Colonic mucosa (tissue), 4 donors: ENCODE measurements at regions not wholly inside any gene's neighbourhood (a gene's known extent, or its start where the extent isn't known, plus 50 kb on each side); places are given as distances from the start of the nearest gene placed in this dataset.
"Not testable (repeated sequence)": the region's sequence is repeated elsewhere in the genome, so short reads cannot be mapped to it uniquely, and the experiment has no call there.

Experiments used
- DNase-seq: peaks from one replicate; pipeline ENCODE4 v3.0.0-alpha.2; 2020
- H3K27ac ChIP-seq: fragments of 200-600 bp; one replicate; pipeline ENCODE4 v1.8.0; 2021
- H3K27me3 ChIP-seq: fragments of 200-600 bp; one replicate; pipeline ENCODE4 v1.8.0; 2021
- H3K36me3 ChIP-seq: fragments of 200-600 bp; one replicate; pipeline ENCODE4 v1.8.0; 2021
- H3K4me1 ChIP-seq: fragments of 200-600 bp; one replicate; pipeline ENCODE4 v1.8.0; 2021; ENCODE audit warnings: mild to moderate bottlenecking
- H3K4me3 ChIP-seq: fragments of 200-600 bp; one replicate; pipeline ENCODE4 v1.8.0; 2021
- H3K9ac ChIP-seq, 2 donors: one replicate each; pipeline ENCODE4 v1.7.0; 2013; ENCODE audit warnings: control low read depth in 2 of 2, low read depth in 2 of 2, low read length in 2 of 2
- H3K9me3 ChIP-seq: fragments of 200-600 bp; one replicate; pipeline ENCODE4 v1.8.0; 2021
- intact Hi-C: fragments of 100-400 bp; cut with DNase I; formaldehyde crosslinking; loops from one replicate; pipeline ENCODE4 v1.14.1; 2022
- TF ChIP-seq, protein P1 (sequence below): fragments of 200-600 bp; IDR thresholded peaks from one replicate; pipeline ENCODE4 v1.8.0; 2022; ENCODE audit warnings: antibody characterized with exemption, mild to moderate bottlenecking
- donor health status: healthy.
- donor health status: DM: no; HTN: no; CAD: no.
- donor health status: DM: no; HTN: no; CAD: no.

DNA sequence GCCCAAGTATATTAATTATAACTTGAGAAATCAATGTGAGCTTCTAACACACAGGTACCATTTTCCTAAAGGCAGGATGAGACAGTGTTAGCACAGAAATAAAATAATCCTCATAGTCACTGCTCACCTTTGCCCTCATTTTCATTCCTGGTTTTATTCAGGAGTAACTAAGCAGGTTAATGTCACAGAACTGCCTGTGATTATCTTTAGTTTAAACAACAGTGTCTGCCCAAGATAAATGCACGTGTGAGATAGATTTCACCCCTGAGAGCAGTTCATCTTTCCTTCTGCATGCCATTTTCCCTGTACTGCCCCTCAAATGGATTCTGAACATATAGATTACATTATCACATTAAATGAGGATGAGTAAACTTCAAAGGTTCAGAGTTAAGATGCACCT, 250.7 kb downstream of the RMST start:
- H3K4me3 ChIP-seq, result no peak overlapping the region
- no peaks in the 10 kb centered on the region for H3K27me3 ChIP-seq
- no peak overlapping the region for H3K27ac ChIP-seq
- no peak for DNase-seq
- H3K4me1 ChIP-seq, result no peaks in the 10 kb centered on the region
- H3K9me3 ChIP-seq, result no peaks in the 10 kb centered on the region
- TF ChIP-seq, protein P1, sequence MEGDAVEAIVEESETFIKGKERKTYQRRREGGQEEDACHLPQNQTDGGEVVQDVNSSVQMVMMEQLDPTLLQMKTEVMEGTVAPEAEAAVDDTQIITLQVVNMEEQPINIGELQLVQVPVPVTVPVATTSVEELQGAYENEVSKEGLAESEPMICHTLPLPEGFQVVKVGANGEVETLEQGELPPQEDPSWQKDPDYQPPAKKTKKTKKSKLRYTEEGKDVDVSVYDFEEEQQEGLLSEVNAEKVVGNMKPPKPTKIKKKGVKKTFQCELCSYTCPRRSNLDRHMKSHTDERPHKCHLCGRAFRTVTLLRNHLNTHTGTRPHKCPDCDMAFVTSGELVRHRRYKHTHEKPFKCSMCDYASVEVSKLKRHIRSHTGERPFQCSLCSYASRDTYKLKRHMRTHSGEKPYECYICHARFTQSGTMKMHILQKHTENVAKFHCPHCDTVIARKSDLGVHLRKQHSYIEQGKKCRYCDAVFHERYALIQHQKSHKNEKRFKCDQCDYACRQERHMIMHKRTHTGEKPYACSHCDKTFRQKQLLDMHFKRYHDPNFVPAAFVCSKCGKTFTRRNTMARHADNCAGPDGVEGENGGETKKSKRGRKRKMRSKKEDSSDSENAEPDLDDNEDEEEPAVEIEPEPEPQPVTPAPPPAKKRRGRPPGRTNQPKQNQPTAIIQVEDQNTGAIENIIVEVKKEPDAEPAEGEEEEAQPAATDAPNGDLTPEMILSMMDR, result no peak
- no peak overlapping the region for H3K9ac ChIP-seq
- intact Hi-C loops, result no loop called here
- no peaks in the 10 kb centered on the region for H3K36me3 ChIP-seq

DNA sequence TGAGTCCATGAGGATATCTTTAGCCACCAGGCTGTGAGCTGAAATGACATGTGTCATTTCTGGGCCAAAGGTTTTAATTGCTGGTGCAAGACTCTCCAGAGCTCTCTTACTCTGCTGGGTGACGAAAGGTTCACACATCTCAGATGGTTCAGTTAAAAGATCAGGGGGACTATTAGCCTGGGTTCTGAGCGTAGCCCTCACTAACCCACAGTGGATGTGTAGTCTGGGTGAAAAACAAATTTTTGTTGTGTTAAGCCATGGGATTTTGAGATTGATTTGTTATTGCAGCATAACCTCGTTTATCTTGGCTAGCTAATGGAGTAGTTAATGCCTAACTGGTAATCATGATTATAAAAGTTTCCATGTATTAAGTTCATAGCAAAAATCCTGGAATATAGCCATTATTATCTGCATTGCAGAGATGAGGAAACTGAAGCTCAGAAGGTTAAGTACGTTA, 251.5 kb downstream of the RMST start:
- H3K36me3 ChIP-seq, result no peaks in the 10 kb centered on the region
- intact Hi-C loops, result no loop called here
- DNase-seq, result no peak
- TF ChIP-seq, protein P1, result no peak
- H3K9ac ChIP-seq, result no peak overlapping the region
- no peak overlapping the region for H3K4me3 ChIP-seq
- H3K4me1 ChIP-seq, result no peaks in the 10 kb centered on the region
- H3K9me3 ChIP-seq, result no peaks in the 10 kb centered on the region
- no peaks in the 10 kb centered on the region for H3K27me3 ChIP-seq
- H3K27ac ChIP-seq, result no peak overlapping the region

DNA sequence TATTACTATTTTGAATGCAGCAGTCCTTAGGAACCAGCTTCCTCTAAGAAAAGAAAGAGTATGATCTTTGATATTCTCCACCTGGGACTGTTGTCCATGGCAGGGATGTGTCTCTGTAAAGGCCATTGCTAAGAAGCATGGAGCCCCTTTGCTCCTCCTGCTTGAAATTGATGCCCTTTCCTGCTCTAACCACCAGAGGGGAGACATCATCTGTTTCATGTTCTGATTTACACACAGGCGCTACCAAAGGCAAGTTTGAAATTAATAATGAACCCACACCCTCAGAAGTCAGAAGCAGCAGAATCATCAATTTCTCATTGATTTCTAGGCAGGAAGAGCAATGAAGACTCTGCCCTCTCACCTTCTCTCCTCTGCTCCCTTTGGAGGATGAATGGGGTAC, 253.8 kb downstream of the RMST start:
- TF ChIP-seq, protein P1, result no peak
- no peaks in the 10 kb centered on the region for H3K9me3 ChIP-seq
- no peak overlapping the region for H3K9ac ChIP-seq
- no peak overlapping the region for H3K27ac ChIP-seq
- no peaks in the 10 kb centered on the region for H3K4me1 ChIP-seq
- H3K36me3 ChIP-seq, result no peaks in the 10 kb centered on the region
- intact Hi-C loops, result no loop called here
- no peak for DNase-seq
- no peaks in the 10 kb centered on the region for H3K27me3 ChIP-seq
- no peak overlapping the region for H3K4me3 ChIP-seq

DNA sequence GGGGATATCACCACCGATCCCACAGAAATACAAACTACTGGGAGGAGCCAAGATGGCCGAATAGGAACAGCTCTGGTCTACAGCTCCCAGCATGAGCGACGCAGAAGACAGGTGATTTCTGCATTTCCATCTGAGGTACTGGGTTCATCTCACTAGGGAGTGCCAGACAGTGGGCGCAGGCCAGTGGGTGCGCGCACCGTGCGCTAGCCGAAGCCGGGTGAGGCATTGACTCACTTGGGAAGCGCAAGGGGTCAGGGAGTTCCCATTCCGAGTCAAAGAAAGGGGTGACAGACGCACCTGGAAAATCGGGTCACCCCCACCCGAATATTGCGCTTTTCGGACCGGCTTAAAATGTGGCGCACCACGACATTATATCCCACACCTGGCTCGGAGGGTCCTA, 261.2 kb downstream of the RMST start:
- H3K4me3 ChIP-seq, intact Hi-C loops: not testable (repeated sequence)

DNA sequence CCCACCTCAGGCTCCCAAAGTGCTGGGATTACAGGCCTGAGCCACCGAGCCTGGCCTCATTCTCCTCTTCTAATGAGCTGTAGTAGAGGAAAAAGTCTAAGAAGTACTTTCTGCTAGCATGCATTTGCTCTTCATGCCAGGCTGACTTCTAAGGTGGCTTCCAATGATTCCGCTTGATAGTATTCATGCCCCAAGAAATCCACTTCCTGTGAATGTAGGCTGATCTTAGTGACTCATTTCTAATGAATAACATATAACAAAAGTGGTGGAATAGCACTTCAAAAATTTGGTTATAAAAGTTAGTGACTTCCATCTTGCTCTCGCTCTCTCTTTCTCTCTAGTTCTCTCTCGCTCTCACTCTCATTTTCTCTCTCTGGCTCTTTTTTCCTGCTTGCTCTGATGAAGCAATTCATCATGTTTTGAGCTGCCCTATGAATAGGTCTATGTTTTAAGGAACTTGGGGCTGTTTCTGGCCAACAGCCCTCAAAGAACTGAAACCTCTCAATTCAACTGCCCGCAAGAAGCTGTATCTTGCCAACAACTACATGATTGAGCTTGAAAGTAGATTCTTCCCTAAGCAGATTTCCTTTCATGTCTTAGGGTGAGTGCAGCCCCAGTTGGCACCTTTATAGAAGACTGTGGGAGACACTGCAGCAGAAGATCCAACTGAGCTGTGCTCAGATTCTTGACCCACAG, 282.9 kb downstream of the RMST start:
- Histone ChIP-seq H3K9ac (no peak overlapping the region), H3K4me1 (no peaks in the 10 kb centered on the region), H3K27ac (no peak overlapping the region), H3K9me3 (no peaks in the 10 kb centered on the region), H3K27me3 (no peaks in the 10 kb centered on the region), H3K4me3 (no peak overlapping the region), H3K36me3 (no peaks in the 10 kb centered on the region)
- intact Hi-C loops, result no loop called here
- DNase-seq, result no peak
- TF ChIP-seq, protein P1, result no peak

More for the DNA sequence above, 261.2 kb downstream of the RMST start:
- not testable (repeated sequence) for H3K9ac ChIP-seq, H3K9me3 ChIP-seq, H3K27ac ChIP-seq, H3K36me3 ChIP-seq, H3K4me1 ChIP-seq, DNase-seq, H3K27me3 ChIP-seq

DNA sequence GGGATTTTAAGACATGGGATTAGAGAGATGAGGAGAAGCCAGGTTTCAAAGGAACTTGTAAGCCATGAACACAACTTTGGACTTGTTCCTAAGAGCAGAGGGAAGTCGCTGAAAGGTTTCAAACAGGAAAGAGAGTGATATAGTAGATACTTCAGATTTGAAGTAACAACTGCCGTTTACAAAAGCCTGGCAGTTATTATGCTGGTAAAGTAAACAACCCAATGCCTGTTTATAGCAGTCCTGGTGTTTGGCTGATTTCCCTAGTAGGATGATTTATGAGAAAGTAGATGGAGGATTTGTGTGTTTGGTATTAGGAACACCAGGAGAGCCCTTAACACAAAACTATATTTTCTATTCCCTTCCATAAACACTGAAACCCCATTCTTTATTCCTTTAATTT, 285.7 kb downstream of the RMST start:
- TF ChIP-seq, protein P1, result no peak
- Histone ChIP-seq H3K27ac (no peak overlapping the region), H3K27me3 (no peaks in the 10 kb centered on the region), H3K36me3 (no peaks in the 10 kb centered on the region), H3K4me3 (no peak overlapping the region), H3K9ac (no peak overlapping the region), H3K9me3 (no peaks in the 10 kb centered on the region), H3K4me1 (no peaks in the 10 kb centered on the region)
- intact Hi-C loops, result no loop called here
- no peak for DNase-seq
